Activated CD4-positive, alpha-beta memory T cell treated with anti-CD3 and anti-CD28 coated beads for 36 hours (primary cell): ENCODE measurements at regions not wholly inside any gene's neighbourhood (a gene's known extent, or its start where the extent isn't known, plus 50 kb on each side); places are given as distances from the start of the nearest gene placed in this dataset.

Source experiments
- CTCF ChIA-PET: fragments of 350-600 bp; sonication (Branson Sonifier 250); formaldehyde crosslinking; loops from one replicate; lab custom pipeline; 2021; ENCODE audit warnings: antibody characterized with exemption, inconsistent platforms; lab: Charles Lee
- POLR2A ChIA-PET: fragments of 350-600 bp; sonication (Branson Sonifier 250); formaldehyde crosslinking; loops from one replicate; lab custom pipeline; 2021; ENCODE audit warnings: antibody characterized with exemption; lab: Charles Lee
- DNase-seq: peaks from one replicate; pipeline ENCODE4 v3.0.0-alpha.2; 2020
- H3K27ac Mint-ChIP-seq: one replicate; pipeline ENCODE4 v1.8.0; 2021; ENCODE audit warnings: mixed read lengths
- H3K27me3 Mint-ChIP-seq: one replicate; pipeline ENCODE4 v1.8.0; 2021; ENCODE audit warnings: mixed read lengths
- H3K36me3 Mint-ChIP-seq: one replicate; pipeline ENCODE4 v1.8.0; 2021; ENCODE audit warnings: mixed read lengths
- H3K4me1 Mint-ChIP-seq: one replicate; pipeline ENCODE4 v1.8.0; 2021; ENCODE audit warnings: low read depth, mixed read lengths
- H3K4me3 Mint-ChIP-seq: one replicate; pipeline ENCODE4 v1.8.0; 2021; ENCODE audit warnings: mild to moderate bottlenecking, mixed read lengths
- H3K9me3 Mint-ChIP-seq: one replicate; pipeline ENCODE4 v1.8.0; 2021; ENCODE audit warnings: mixed read lengths
- intact Hi-C: fragments of 100-400 bp; cut with micrococcal nuclease; formaldehyde crosslinking; loops from one replicate; pipeline ENCODE4 v1.15.1; 2023

DNA sequence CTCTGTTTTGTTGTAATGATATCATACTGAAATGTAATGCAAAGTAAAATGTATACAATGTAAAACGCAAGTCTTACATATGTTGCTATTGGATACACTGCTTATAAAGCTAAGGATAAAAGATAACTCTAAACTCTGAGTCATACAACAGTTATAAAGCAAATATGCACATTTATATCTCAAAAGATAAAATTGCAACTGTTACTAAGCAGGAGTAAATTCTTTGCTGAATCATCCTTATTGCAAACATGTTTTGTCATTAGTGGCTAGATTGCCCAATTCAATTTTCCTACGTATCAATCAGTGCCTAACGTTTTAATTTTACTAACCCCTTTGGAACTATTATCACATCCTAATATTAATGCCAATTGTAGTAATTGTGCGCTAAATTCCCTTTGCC, 762.9 kb downstream of the LTN1 start:
- CTCF ChIA-PET = no interaction called here
- H3K9me3 Mint-ChIP-seq = no peaks in the 10 kb centered on the region
- no peak for DNase-seq

GRCh38 chr21:28228636-28228995, 764.1 kb downstream of the LTN1 start:
- Mint-ChIP-seq H3K27me3 (no peaks in the 10 kb centered on the region), H3K36me3 (no peaks in the 10 kb centered on the region), H3K9me3 (no peaks in the 10 kb centered on the region), H3K4me3 (no peak overlapping the region), H3K4me1 (no peaks in the 10 kb centered on the region), H3K27ac (no peak overlapping the region)
- intact Hi-C loops = no loop called here
- ChIA-PET POLR2A (no interaction called here), CTCF (interaction anchor here (0.9 kb wide), 1 partner anchor 517 kb away, joined by 5 read pairs; no protein-coding TSS in a partner anchor)
- DNase-seq = no peak

More for the DNA sequence above, 762.9 kb downstream of the LTN1 start:
- H3K27me3 Mint-ChIP-seq = no peaks in the 10 kb centered on the region
- no peak overlapping the region for H3K4me3 Mint-ChIP-seq
- no peaks in the 10 kb centered on the region for H3K36me3 Mint-ChIP-seq
- H3K4me1 Mint-ChIP-seq = no peaks in the 10 kb centered on the region
- no peak overlapping the region for H3K27ac Mint-ChIP-seq
- POLR2A ChIA-PET = no interaction called here
- intact Hi-C loops = no loop called here

DNA sequence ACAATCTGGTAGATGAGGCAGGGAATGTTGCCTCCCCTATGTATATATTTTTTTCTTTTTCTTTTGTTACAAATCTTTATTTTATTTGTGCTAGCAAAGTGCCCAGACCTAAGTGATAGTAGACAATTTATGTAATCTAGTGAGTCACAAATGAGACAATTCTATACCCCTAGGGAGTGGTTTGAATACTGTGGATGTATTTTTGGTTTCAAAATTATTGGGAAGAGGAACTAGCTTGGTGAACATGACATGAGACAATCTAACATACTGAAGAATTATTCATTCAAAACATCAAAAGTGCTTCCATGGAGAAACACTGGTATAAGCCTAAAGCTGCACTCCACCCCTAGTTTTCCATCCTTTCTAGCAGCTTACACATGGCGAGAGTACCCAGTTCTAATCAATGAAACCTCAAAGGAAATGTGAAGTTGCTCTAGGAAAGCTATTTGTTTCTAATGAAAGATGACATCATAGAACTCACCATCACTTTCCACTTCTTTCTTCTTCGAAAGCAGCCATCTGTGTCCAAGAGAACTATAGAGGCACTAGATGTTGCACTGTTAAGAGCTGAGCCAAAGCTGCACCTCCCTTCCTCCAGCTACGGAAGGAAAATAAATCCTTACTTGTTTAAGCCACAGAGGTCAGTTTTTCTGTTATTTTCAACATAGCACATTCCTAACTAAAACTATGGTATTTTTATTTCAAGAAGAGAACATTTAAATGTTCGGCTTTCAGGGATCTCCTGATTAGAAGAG, 764.6 kb downstream of the LTN1 start:
- intact Hi-C loops = no loop called here
- ChIA-PET POLR2A (no interaction called here), CTCF (no interaction called here)
- Mint-ChIP-seq H3K27ac (no peak overlapping the region), H3K36me3 (no peaks in the 10 kb centered on the region), H3K27me3 (no peaks in the 10 kb centered on the region), H3K4me3 (no peak overlapping the region), H3K4me1 (no peaks in the 10 kb centered on the region), H3K9me3 (no peaks in the 10 kb centered on the region)
- DNase-seq = no peak

DNA sequence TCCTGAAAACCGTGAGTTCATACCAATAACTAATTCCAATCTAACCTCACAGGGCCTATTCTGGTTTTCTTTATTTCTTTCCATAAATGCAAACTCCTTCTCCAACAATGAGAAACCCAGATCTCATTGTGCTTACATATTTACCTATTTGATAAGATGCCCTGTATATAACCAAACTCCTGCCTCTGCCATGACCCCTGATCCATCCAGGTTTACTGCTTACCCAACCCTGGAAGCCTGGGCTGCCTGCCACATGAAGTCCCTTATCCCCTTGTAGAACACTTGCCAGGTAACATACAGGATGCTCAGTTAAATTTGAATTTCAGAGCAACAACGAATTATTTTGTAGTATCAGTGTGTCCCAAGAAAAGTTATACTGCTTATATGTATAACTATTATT, 766.1 kb downstream of the LTN1 start:
- Mint-ChIP-seq H3K9me3 (no peaks in the 10 kb centered on the region), H3K4me3 (no peak overlapping the region), H3K4me1 (no peaks in the 10 kb centered on the region), H3K36me3 (no peaks in the 10 kb centered on the region), H3K27ac (no peak overlapping the region), H3K27me3 (no peaks in the 10 kb centered on the region)
- ChIA-PET CTCF (no interaction called here), POLR2A (no interaction called here)
- intact Hi-C loops = no loop called here
- DNase-seq = no peak

DNA sequence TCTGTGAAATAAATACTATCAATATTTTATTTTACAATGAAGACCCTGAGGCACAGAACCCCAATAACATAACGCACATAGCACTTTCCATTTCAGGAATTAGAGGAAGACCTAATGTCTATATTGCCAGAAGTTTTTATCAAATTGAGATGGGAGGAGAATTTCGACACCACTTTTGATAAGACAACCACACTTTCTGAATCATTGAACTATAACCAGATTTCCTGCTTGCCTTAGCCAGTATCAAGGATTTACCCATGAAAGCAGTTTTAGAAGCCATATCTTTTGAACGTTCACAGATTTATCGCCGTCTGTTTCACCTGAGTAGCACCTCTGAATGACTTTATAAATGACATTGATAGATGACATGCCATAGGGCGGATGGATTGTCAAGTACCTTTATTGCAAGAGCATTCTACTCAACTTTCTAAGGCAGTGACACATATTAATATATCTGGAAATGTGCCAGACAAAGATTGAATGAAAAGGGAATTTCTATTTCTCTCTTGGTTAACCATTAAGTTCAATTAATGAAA, 768.4 kb downstream of the LTN1 start:
- POLR2A ChIA-PET = no interaction called here
- Mint-ChIP-seq H3K9me3 (no peaks in the 10 kb centered on the region), H3K27me3 (no peaks in the 10 kb centered on the region), H3K27ac (no peak overlapping the region), H3K4me1 (no peaks in the 10 kb centered on the region), H3K4me3 (no peak overlapping the region), H3K36me3 (no peaks in the 10 kb centered on the region)
- CTCF ChIA-PET = interaction anchor here (0.8 kb wide), 1 partner anchor 522 kb away, joined by 3 read pairs; no protein-coding TSS in a partner anchor
- no peak for DNase-seq
- intact Hi-C loops = no loop called here

- H3K9me3 Mint-ChIP-seq = no peaks in the 10 kb centered on the region
- ChIA-PET CTCF (no interaction called here), POLR2A (no interaction called here)
- intact Hi-C loops = no loop called here
- H3K4me1 Mint-ChIP-seq = no peaks in the 10 kb centered on the region
- no peaks in the 10 kb centered on the region for H3K27me3 Mint-ChIP-seq
- no peak for DNase-seq
- H3K36me3 Mint-ChIP-seq = no peaks in the 10 kb centered on the region
- H3K4me3 Mint-ChIP-seq = no peak overlapping the region
- no peak overlapping the region for H3K27ac Mint-ChIP-seq
These were observed 770.7 kb downstream of the LTN1 start for GRCh38 chr21:28221984-28222383.

DNA sequence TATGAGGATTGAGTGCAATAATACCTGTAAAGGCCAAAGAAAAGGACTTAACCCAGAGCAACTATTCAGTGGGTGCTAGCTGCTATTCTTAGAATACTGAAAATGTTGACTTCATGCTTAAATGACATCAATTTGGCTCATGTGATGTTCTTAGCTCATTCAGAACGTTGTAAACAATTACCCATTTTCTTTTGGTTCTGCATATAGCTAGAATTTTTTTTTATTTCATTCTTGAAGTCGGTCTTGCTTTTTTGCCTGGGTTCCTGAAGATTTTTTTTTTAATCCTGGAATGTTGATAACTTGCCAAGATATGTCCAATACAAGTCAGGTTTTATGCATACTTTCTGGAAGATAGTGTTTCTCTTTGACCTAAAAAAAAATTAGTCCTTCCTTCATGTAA, 772.0 kb downstream of the LTN1 start:
- no peak overlapping the region for H3K27ac Mint-ChIP-seq
- no peak for DNase-seq
- POLR2A ChIA-PET = no interaction called here
- H3K36me3 Mint-ChIP-seq = no peaks in the 10 kb centered on the region
- H3K4me3 Mint-ChIP-seq = no peak overlapping the region
- intact Hi-C loops = no loop called here
- H3K27me3 Mint-ChIP-seq = no peaks in the 10 kb centered on the region
- CTCF ChIA-PET = no interaction called here
- no peaks in the 10 kb centered on the region for H3K4me1 Mint-ChIP-seq
- H3K9me3 Mint-ChIP-seq = no peaks in the 10 kb centered on the region

DNA sequence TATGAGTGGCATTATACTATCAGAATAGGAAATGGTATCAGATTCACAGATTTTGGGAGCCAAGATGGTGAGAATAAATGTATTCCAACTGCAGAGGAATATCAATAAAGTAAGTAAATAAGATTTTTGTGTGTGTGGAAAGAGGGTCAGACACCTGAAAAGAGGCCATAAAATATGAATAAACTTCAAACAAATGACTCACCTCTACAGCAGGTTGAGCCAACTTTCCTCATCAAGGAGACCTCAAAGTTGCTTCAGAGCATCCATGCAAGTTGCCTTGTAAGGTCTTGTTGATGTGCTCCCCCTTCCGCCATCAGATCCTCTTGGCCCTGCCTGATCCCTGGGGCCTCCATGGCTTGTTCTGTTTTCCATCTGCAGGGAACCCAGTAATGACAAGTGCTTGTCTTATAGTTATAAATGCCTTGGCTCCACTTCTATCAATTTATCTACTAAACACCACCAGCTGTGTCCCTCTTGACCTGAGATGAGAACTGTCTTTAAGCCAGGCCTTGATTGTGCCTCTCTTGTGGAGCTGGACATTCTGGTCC, 775.6 kb downstream of the LTN1 start:
- Mint-ChIP-seq H3K9me3 (no peaks in the 10 kb centered on the region), H3K4me1 (no peaks in the 10 kb centered on the region), H3K4me3 (no peak overlapping the region), H3K27me3 (no peaks in the 10 kb centered on the region), H3K36me3 (no peaks in the 10 kb centered on the region), H3K27ac (no peak overlapping the region)
- ChIA-PET POLR2A (no interaction called here), CTCF (no interaction called here)
- no peak for DNase-seq
- intact Hi-C loops = no loop called here

- ChIA-PET POLR2A (no interaction called here), CTCF (no interaction called here)
- H3K36me3 Mint-ChIP-seq = no peaks in the 10 kb centered on the region
- no peak for DNase-seq
- intact Hi-C loops = no loop called here
- no peaks in the 10 kb centered on the region for H3K4me1 Mint-ChIP-seq
- no peaks in the 10 kb centered on the region for H3K27me3 Mint-ChIP-seq
- H3K4me3 Mint-ChIP-seq = no peak overlapping the region
- no peaks in the 10 kb centered on the region for H3K9me3 Mint-ChIP-seq
- H3K27ac Mint-ChIP-seq = no peak overlapping the region
These were observed 777.3 kb downstream of the LTN1 start for GRCh38 chr21:28215214-28215954.

DNA sequence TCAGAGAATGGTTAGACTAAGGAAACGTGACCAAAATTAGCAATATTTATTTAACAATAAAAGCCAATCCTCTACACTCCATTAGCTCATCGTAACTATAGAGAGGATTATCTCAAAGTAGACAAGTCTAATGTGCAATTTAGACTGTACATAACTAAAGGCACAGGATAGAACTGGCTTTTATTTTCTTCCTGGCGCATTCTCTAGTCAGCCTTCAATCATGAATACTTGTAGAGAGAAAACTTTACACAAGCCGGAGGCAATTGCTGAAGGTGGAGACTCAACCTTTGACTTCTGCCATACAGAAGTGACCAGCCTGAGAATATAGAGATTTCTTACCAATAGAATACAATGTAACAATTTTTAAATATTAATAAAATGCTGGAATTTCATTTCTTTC, 777.9 kb downstream of the LTN1 start:
- DNase-seq = no peak
- CTCF ChIA-PET = no interaction called here
- H3K27me3 Mint-ChIP-seq = no peaks in the 10 kb centered on the region
- H3K9me3 Mint-ChIP-seq = no peaks in the 10 kb centered on the region
- H3K27ac Mint-ChIP-seq = no peak overlapping the region
- H3K4me3 Mint-ChIP-seq = no peak overlapping the region
- POLR2A ChIA-PET = no interaction called here
- H3K4me1 Mint-ChIP-seq = no peaks in the 10 kb centered on the region
- no peaks in the 10 kb centered on the region for H3K36me3 Mint-ChIP-seq
- intact Hi-C loops = no loop called here

- Mint-ChIP-seq H3K9me3 (no peaks in the 10 kb centered on the region), H3K4me1 (no peaks in the 10 kb centered on the region), H3K36me3 (no peaks in the 10 kb centered on the region), H3K27ac (no peak overlapping the region), H3K4me3 (no peak overlapping the region), H3K27me3 (no peaks in the 10 kb centered on the region)
- intact Hi-C loops = no loop called here
- CTCF ChIA-PET = no interaction called here
- POLR2A ChIA-PET = no interaction called here
- DNase-seq = no peak
These were observed 779.4 kb downstream of the LTN1 start for GRCh38 chr21:28213261-28213660.

GRCh38 chr21:28212061-28212460, 780.6 kb downstream of the LTN1 start:
- H3K4me1 Mint-ChIP-seq = no peaks in the 10 kb centered on the region

More at GRCh38 chr21:28212061-28212460, 780.6 kb downstream of the LTN1 start:
- CTCF ChIA-PET = no interaction called here
- POLR2A ChIA-PET = no interaction called here
- no peaks in the 10 kb centered on the region for H3K9me3 Mint-ChIP-seq
- intact Hi-C loops = no loop called here
- H3K4me3 Mint-ChIP-seq = no peak overlapping the region
- no peaks in the 10 kb centered on the region for H3K36me3 Mint-ChIP-seq
- DNase-seq = no peak
- no peaks in the 10 kb centered on the region for H3K27me3 Mint-ChIP-seq
- no peak overlapping the region for H3K27ac Mint-ChIP-seq
